Naive thymus-derived CD4-positive, alpha-beta T cell (primary cell): ENCODE measurements at regions not wholly inside any gene's neighbourhood (a gene's known extent, or its start where the extent isn't known, plus 50 kb on each side); places are given as distances from the start of the nearest gene placed in this dataset.
"Not testable (repeated sequence)": the region's sequence is repeated elsewhere in the genome, so short reads cannot be mapped to it uniquely, and the experiment has no call there.

ENCODE experiments used
- ATAC-seq: fragments of 150-1000 bp; cut with Tn5 transposase; 2 replicates; pipeline ENCODE4 v1.10.0; 2021; ENCODE audit warnings: mild to moderate bottlenecking, moderate library complexity
- CTCF ChIA-PET: fragments of 350-600 bp; sonication (Branson Sonifier 250); formaldehyde crosslinking; loops from one replicate; lab custom pipeline; 2021; ENCODE audit warnings: antibody characterized with exemption; lab: Charles Lee
- POLR2A ChIA-PET: fragments of 350-600 bp; sonication (Branson Sonifier 250); formaldehyde crosslinking; loops from one replicate; lab custom pipeline; 2021; ENCODE audit warnings: antibody characterized with exemption, inconsistent platforms; lab: Charles Lee
- DNase-seq, 9 donors: peaks; one replicate each; pipeline versions ENCODE4 v3.0.0 to v3.0.0-alpha.2; 2020 to 2022; ENCODE audit warnings: mixed read lengths in 1 of 9
- H3K27ac ChIP-seq: one replicate; pipeline ENCODE4 v1.7.0; 2013; ENCODE audit warnings: mild to moderate bottlenecking, low read depth, low read length, moderate library complexity
- H3K27me3 ChIP-seq, 2 donors: one replicate each; pipeline ENCODE4 v1.7.0; 2013; ENCODE audit warnings: low read length in 2 of 2, mild to moderate bottlenecking in 2 of 2, moderate library complexity in 2 of 2; ENCODE audit not compliant: control insufficient read depth in 2 of 2, insufficient read depth in 2 of 2
- H3K36me3 ChIP-seq, 3 experiments: 1 replicate in 2 of 3; 2 replicates in 1 of 3; pipeline ENCODE4 v1.7.0; 2013; ENCODE audit warnings: low read length in 3 of 3, mild to moderate bottlenecking in 3 of 3, moderate library complexity in 1 of 3; ENCODE audit not compliant: insufficient read depth in 3 of 3, control insufficient read depth in 2 of 3
- H3K4me1 ChIP-seq, 2 donors: one replicate each; pipeline ENCODE4 v1.7.0; 2013; ENCODE audit warnings: low read length in 2 of 2, mild to moderate bottlenecking in 2 of 2, moderate library complexity in 1 of 2; ENCODE audit not compliant: control insufficient read depth in 2 of 2, insufficient read depth in 2 of 2
- H3K4me3 ChIP-seq: 2 replicates; pipeline ENCODE4 v1.7.0; 2013; ENCODE audit warnings: mild to moderate bottlenecking, low read length
- H3K9me3 ChIP-seq, 3 experiments: 1 replicate in 2 of 3; 2 replicates in 1 of 3; pipeline ENCODE4 v1.7.0; 2013; ENCODE audit warnings: low read length in 3 of 3; ENCODE audit not compliant: control insufficient read depth in 2 of 3
- H3K27ac Mint-ChIP-seq, 9 donors: one replicate each; pipeline ENCODE4 v1.8.0; 2020 to 2022; ENCODE audit warnings: mixed read lengths in 9 of 9, mild to moderate bottlenecking in 8 of 9, moderate library complexity in 5 of 9, inconsistent platforms in 2 of 9
- H3K27me3 Mint-ChIP-seq, 5 donors: one replicate each; pipeline ENCODE4 v1.8.0; 2021 to 2022; ENCODE audit warnings: mixed read lengths in 5 of 5, mild to moderate bottlenecking in 1 of 5
- H3K36me3 Mint-ChIP-seq, 5 donors: one replicate each; pipeline ENCODE4 v1.8.0; 2020 to 2022; ENCODE audit warnings: mixed read lengths in 5 of 5, mild to moderate bottlenecking in 3 of 5, inconsistent platforms in 1 of 5
- H3K4me1 Mint-ChIP-seq, 7 donors: one replicate each; pipeline ENCODE4 v1.8.0; 2020 to 2022; ENCODE audit warnings: mixed read lengths in 7 of 7, mild to moderate bottlenecking in 3 of 7, inconsistent platforms in 1 of 7
- H3K4me3 Mint-ChIP-seq, 10 donors: one replicate each; pipeline ENCODE4 v1.8.0; 2020 to 2022; ENCODE audit warnings: mild to moderate bottlenecking in 10 of 10, mixed read lengths in 10 of 10, moderate library complexity in 6 of 10, inconsistent platforms in 2 of 10
- H3K9me3 Mint-ChIP-seq, 11 donors: one replicate each; pipeline ENCODE4 v1.8.0; 2020 to 2022; ENCODE audit warnings: mixed read lengths in 11 of 11, mild to moderate bottlenecking in 4 of 11, inconsistent platforms in 1 of 11, moderate library complexity in 1 of 11
- intact Hi-C, 2 donors: fragments of 100-400 bp; cut with micrococcal nuclease; formaldehyde crosslinking; loops; one replicate each; pipeline ENCODE4 v1.15.1; 2023

DNA sequence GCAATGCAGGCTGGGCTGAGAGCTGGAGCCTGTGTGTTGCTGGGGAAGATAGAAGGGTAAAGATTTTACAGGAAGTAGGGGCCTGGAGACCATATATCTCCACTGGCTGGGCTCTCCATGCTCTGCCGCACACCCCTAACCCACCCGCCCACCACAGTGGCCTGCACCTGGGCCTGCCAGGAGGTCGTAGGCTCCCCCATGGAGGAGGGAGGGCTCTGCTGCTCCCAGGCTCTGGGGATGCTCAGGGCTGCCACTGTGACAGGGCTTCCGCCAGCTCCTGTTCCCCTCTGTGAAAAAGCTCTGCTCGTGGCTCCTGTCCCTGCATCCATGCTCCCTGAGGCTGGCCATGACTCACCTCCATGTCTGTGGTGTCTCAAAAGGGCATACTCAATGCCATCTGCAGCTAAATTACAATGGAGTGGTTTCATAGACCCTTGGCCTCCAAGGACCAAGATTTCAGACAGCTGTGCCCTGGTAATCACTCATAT lies 106.0 kb downstream of the CXCL12 start:
- POLR2A ChIA-PET = no interaction called here
- no peaks in the 10 kb centered on the region for H3K27me3 ChIP-seq
- peaks cover 0 to 21% (median 9%) of the 10 kb centered on the region in 11 donors for H3K9me3 Mint-ChIP-seq
- DNase-seq (no peak), ATAC-seq (no peak)
- H3K27me3 Mint-ChIP-seq = peaks cover 0 to 4% (median 0%) of the 10 kb centered on the region in 5 donors
- H3K4me1 Mint-ChIP-seq = no peaks in the 10 kb centered on the region
- no peak overlapping the region for H3K27ac ChIP-seq
- no peak overlapping the region for H3K4me3 Mint-ChIP-seq
- intact Hi-C loops = no loop called here
- no peaks in the 10 kb centered on the region for H3K4me1 ChIP-seq
- no peak overlapping the region for H3K4me3 ChIP-seq
- H3K36me3 ChIP-seq = no peaks in the 10 kb centered on the region
- H3K9me3 ChIP-seq = no peaks in the 10 kb centered on the region
- H3K36me3 Mint-ChIP-seq = peaks cover 0 to 8% (median 0%) of the 10 kb centered on the region in 5 donors
- no peak overlapping the region for H3K27ac Mint-ChIP-seq
- CTCF ChIA-PET = no interaction called here

- DNase-seq, H3K27ac ChIP-seq, H3K4me1 ChIP-seq, CTCF ChIA-PET, H3K27me3 ChIP-seq, H3K36me3 ChIP-seq, H3K27ac Mint-ChIP-seq, ATAC-seq, POLR2A ChIA-PET, H3K4me1 Mint-ChIP-seq, H3K4me3 ChIP-seq, H3K4me3 Mint-ChIP-seq, H3K9me3 ChIP-seq, intact Hi-C loops: not testable (repeated sequence)
- H3K36me3 Mint-ChIP-seq = peaks cover 0 to 16% (median 0%) of the 10 kb centered on the region in 5 donors
- peaks cover 5 to 31% (median 12%) of the 10 kb centered on the region in 11 donors for H3K9me3 Mint-ChIP-seq
- peaks cover 0 to 26% (median 19%) of the 10 kb centered on the region in 5 donors for H3K27me3 Mint-ChIP-seq
Observed at GRCh38 chr10:44268435-44268948, 116.4 kb downstream of the CXCL12 start.

DNA sequence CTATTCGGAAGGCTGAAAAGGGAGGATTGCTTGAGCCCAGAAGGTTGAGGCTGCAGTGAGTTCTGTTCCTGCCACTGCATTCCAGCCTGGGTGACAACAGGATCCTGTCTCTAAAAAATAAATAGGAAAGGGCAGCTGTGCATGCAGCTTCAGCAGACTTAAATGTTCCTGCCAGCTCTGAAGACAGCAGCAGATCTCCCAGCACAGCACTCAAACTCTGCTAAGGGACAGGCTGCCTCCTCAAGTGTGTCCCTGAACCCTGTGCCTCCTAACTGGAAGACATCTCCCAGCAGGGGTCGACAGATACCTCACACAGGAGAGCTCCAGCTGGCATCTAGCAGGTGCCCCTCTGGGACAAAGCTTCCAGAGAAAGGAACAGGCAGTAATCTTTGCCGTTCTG lies 117.9 kb downstream of the CXCL12 start:
- Histone ChIP-seq H3K9me3 (no peaks in the 10 kb centered on the region), H3K4me3 (no peak overlapping the region), H3K4me1 (no peaks in the 10 kb centered on the region), H3K27me3 (no peaks in the 10 kb centered on the region), H3K27ac (no peak overlapping the region), H3K36me3 (no peaks in the 10 kb centered on the region)
- H3K36me3 Mint-ChIP-seq = peaks cover 0 to 16% (median 0%) of the 10 kb centered on the region in 5 donors
- ChIA-PET CTCF (no interaction called here), POLR2A (no interaction called here)
- peaks cover 5 to 31% (median 12%) of the 10 kb centered on the region in 11 donors for H3K9me3 Mint-ChIP-seq
- no peak for DNase-seq
- H3K27ac Mint-ChIP-seq = peak overlapping the region in 1 of 9 donors; percentile 14
- H3K4me1 Mint-ChIP-seq = no peaks in the 10 kb centered on the region
- no peak overlapping the region for H3K4me3 Mint-ChIP-seq
- no peak for ATAC-seq
- intact Hi-C loops = no loop called here
- peaks cover 0 to 30% (median 19%) of the 10 kb centered on the region in 5 donors for H3K27me3 Mint-ChIP-seq

GRCh38 chr10:44264244-44264643 lies 120.7 kb downstream of the CXCL12 start:
- no peaks in the 10 kb centered on the region for H3K9me3 ChIP-seq
- DNase-seq = no peak
- H3K4me3 ChIP-seq = no peak overlapping the region
- ChIA-PET CTCF (no interaction called here), POLR2A (no interaction called here)
- ATAC-seq = no peak
- no peaks in the 10 kb centered on the region for H3K36me3 ChIP-seq
- no peaks in the 10 kb centered on the region for H3K4me1 ChIP-seq
- no peaks in the 10 kb centered on the region for H3K27me3 ChIP-seq
- Mint-ChIP-seq H3K27me3 (peaks cover 0 to 37% (median 19%) of the 10 kb centered on the region in 5 donors), H3K27ac (no peak overlapping the region), H3K9me3 (peaks cover 5 to 26% (median 12%) of the 10 kb centered on the region in 11 donors), H3K4me1 (no peaks in the 10 kb centered on the region), H3K36me3 (peaks cover 0 to 16% (median 0%) of the 10 kb centered on the region in 5 donors), H3K4me3 (no peak overlapping the region)
- intact Hi-C loops = no loop called here
- H3K27ac ChIP-seq = no peak overlapping the region

DNA sequence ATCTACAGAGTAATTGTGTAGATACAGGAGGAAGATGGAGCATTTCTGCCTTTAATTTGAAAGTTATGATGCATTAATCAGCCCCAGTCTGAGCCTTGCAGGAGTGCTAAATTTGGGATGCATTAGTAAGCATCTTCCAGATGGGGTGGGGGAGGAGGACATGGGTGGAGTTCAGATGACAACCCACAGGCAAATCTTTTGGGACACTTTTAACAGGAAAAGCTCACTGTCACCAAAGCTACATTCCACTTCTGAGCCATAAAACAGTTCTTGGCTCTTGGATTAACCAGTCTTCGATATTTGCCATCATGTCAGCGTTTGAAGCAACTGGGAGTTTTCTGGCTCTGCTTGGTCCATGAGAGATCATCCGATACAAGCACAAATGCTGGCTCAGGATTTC lies 121.1 kb downstream of the CXCL12 start:
- H3K9me3 Mint-ChIP-seq = peaks cover 5 to 26% (median 12%) of the 10 kb centered on the region in 11 donors
- H3K4me1 Mint-ChIP-seq = no peaks in the 10 kb centered on the region
- Histone ChIP-seq H3K36me3 (no peaks in the 10 kb centered on the region), H3K9me3 (no peaks in the 10 kb centered on the region), H3K27me3 (no peaks in the 10 kb centered on the region), H3K4me3 (no peak overlapping the region), H3K4me1 (no peaks in the 10 kb centered on the region), H3K27ac (no peak overlapping the region)
- H3K4me3 Mint-ChIP-seq = no peak overlapping the region
- ATAC-seq (no peak), DNase-seq (no peak)
- no peak overlapping the region for H3K27ac Mint-ChIP-seq
- H3K27me3 Mint-ChIP-seq = peaks cover 0 to 37% (median 22%) of the 10 kb centered on the region in 5 donors
- H3K36me3 Mint-ChIP-seq = peaks cover 0 to 16% (median 0%) of the 10 kb centered on the region in 5 donors
- ChIA-PET CTCF (no interaction called here), POLR2A (no interaction called here)
- intact Hi-C loops = no loop called here

DNA sequence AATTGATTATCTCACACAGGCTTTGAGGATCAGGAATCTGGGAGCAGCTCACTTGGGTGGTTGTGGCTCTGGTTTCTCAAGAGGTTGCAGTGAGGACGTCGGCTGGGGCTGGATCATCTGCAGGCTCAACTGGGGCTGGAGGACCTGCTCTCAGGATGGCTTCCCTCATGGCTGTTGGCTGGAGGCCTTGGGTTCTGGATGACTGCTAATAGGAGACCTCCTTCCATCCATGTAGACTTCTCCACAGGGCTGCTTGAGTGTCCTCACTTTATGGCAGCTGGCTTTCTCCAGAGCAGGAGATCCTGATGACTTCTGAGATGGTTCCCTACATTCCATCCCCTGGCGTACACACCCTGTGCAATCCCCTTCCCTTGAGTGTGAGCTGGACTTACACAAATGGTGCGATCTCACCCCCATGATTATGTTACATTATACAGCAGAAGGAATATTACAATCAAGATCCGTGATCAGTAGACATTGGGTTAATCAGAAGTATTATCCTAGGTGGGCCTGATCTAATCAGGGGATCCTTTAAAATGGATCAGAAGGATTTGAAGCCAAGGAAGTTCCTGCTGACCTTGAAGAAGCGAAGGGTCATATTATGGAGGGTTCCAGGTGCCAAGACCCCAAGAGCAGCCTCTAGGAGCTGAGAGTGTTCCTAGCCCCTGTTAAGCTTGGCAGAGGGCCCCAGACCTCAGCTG lies 122.2 kb downstream of the CXCL12 start:
- Mint-ChIP-seq H3K36me3 (peaks cover 0 to 11% (median 0%) of the 10 kb centered on the region in 5 donors), H3K4me3 (no peak overlapping the region), H3K9me3 (peaks cover under 1 to 20% (median 7%) of the 10 kb centered on the region in 11 donors), H3K4me1 (no peaks in the 10 kb centered on the region), H3K27ac (no peak overlapping the region), H3K27me3 (peaks cover 0 to 37% (median 17%) of the 10 kb centered on the region in 5 donors)
- ChIA-PET POLR2A (no interaction called here), CTCF (interaction anchor here (0.6 kb wide), 1 partner anchor 1626 kb away, joined by 3 read pairs; no protein-coding TSS in a partner anchor)
- no peak for DNase-seq
- H3K27me3 ChIP-seq = no peaks in the 10 kb centered on the region
- no peak overlapping the region for H3K27ac ChIP-seq
- H3K4me3 ChIP-seq = no peak overlapping the region
- no peaks in the 10 kb centered on the region for H3K9me3 ChIP-seq
- ATAC-seq = no peak
- no peaks in the 10 kb centered on the region for H3K36me3 ChIP-seq
- H3K4me1 ChIP-seq = no peaks in the 10 kb centered on the region
- intact Hi-C loops = no loop called here
